Endothelial cell of umbilical vein (primary cell): ENCODE measurements at regions not wholly inside any gene's neighbourhood (a gene's known extent, or its start where the extent isn't known, plus 50 kb on each side); places are given as distances from the start of the nearest gene placed in this dataset.

Source experiments
- BruUV-seq: library from RNA; stranded (reverse); fragments of 400-500 nt; replicated peaks from 2 replicates; lab custom pipeline; 2021; lab: Mats Ljungman, UMichigan
- CTCF ChIA-PET: fragments of 300-600, 350-600 bp; sonication (Branson Sonifier 250); formaldehyde crosslinking; loops from one replicate; lab custom pipeline; 2021; ENCODE audit warnings: antibody characterized with exemption, inconsistent platforms; lab: Charles Lee
- POLR2A ChIA-PET: fragments of 300-600, 350-600 bp; sonication (Branson Sonifier 250); formaldehyde crosslinking; loops from one replicate; lab custom pipeline; 2021; ENCODE audit warnings: antibody characterized with exemption, inconsistent platforms; lab: Charles Lee
- DNase-seq: peaks from one replicate; pipeline ENCODE4 v3.0.0-alpha.2; 2011; ENCODE audit warnings: low read depth, low spot score
- FAIRE-seq: peaks from 2 replicates; lab custom pipeline; 2011; peaks lifted over from hg19 to GRCh38; lab: Jason Lieb, UNC
- H2AFZ ChIP-seq: 2 replicates; pipeline ENCODE4 v1.6.0; 2012; ENCODE audit warnings: low read depth, low read length, control low read depth, inconsistent platforms
- H3K27ac ChIP-seq: 2 replicates; pipeline ENCODE4 v1.5.1; 2011; ENCODE audit warnings: low read depth, mild to moderate bottlenecking, control low read depth, low read length, moderate library complexity; ENCODE audit not compliant: insufficient read depth
- H3K27me3 ChIP-seq, 2 experiments: 2 replicates each; pipeline versions ENCODE4 v1.6.0 to v1.6.1; 2011; ENCODE audit warnings: low read length in 2 of 2, mixed read lengths in 1 of 2; ENCODE audit not compliant: control insufficient read depth in 2 of 2, insufficient read depth in 2 of 2
- H3K36me3 ChIP-seq, 2 experiments: 2 replicates in 1 of 2; 3 replicates in 1 of 2; pipeline ENCODE4 v1.5.1; 2011; ENCODE audit warnings: low read length in 2 of 2, mild to moderate bottlenecking in 1 of 2, moderate library complexity in 1 of 2; ENCODE audit not compliant: control insufficient read depth in 2 of 2, insufficient read depth in 2 of 2; ENCODE audit errors: extremely low read depth in 1 of 2
- H3K4me1 ChIP-seq: 3 replicates; pipeline ENCODE4 v1.5.1; 2011; ENCODE audit warnings: mild to moderate bottlenecking, low read length; ENCODE audit not compliant: control insufficient read depth, insufficient read depth; ENCODE audit errors: extremely low read depth
- H3K4me2 ChIP-seq: 2 replicates; pipeline ENCODE4 v1.6.1; 2011; ENCODE audit warnings: low read length, control low read depth, mixed read lengths; ENCODE audit not compliant: insufficient read depth
- H3K4me3 ChIP-seq, 3 experiments: fragments of 200-600 bp in 1 of 3; sonication (generic), shearing (Covaris generic) in 1 of 3; replicated peaks in 1 of 3; 2 replicates each; pipeline ENCODE4 v1.5.1; 2011 to 2016; ENCODE audit warnings: control low read depth in 3 of 3, low read length in 3 of 3, mild to moderate bottlenecking in 2 of 3, inconsistent platforms in 1 of 3, low read depth in 1 of 3, moderate library complexity in 1 of 3; ENCODE audit not compliant: insufficient read depth in 1 of 3
- H3K79me2 ChIP-seq: 2 replicates; pipeline ENCODE4 v1.6.0; 2012; ENCODE audit warnings: low read length, inconsistent platforms; ENCODE audit not compliant: control insufficient read depth, insufficient read depth
- H3K9ac ChIP-seq: replicated peaks from 2 replicates; pipeline ENCODE3; 2011; ENCODE audit warnings: low read length, control low read depth; ENCODE audit not compliant: insufficient read depth; ENCODE audit errors: extremely low read depth
- H3K9me1 ChIP-seq: replicated peaks from 3 replicates; pipeline ENCODE4 v1.6.0; 2011; ENCODE audit warnings: mild to moderate bottlenecking, low read length; ENCODE audit not compliant: control insufficient read depth, insufficient read depth; ENCODE audit errors: extremely low read depth
- H3K9me3 ChIP-seq: replicated peaks from 2 replicates; pipeline ENCODE4 v1.5.1; 2012; ENCODE audit warnings: low read length, inconsistent platforms; ENCODE audit not compliant: control insufficient read depth, insufficient read depth
- H4K20me1 ChIP-seq: replicated peaks from 2 replicates; pipeline ENCODE3; 2011; ENCODE audit warnings: mild to moderate bottlenecking, low read length; ENCODE audit not compliant: control insufficient read depth, insufficient read depth; ENCODE audit errors: extremely low read depth
- EZH2 ChIP-seq: IDR thresholded peaks from 2 replicates; pipeline ENCODE4 v1.6.1; 2012; ENCODE audit warnings: borderline replicate concordance, low read depth, mild to moderate bottlenecking, moderate library complexity, low read length, inconsistent platforms; ENCODE audit not compliant: severe bottlenecking
- FOS ChIP-seq: IDR thresholded peaks from 2 replicates; pipeline ENCODE4 v1.6.1; 2011; ENCODE audit warnings: mild to moderate bottlenecking, low read length, moderate library complexity, borderline replicate concordance; ENCODE audit not compliant: insufficient read depth
- GATA2 ChIP-seq: IDR thresholded peaks from 2 replicates; pipeline ENCODE4 v1.7.0; 2011; ENCODE audit warnings: low read depth, mild to moderate bottlenecking, moderate library complexity, mixed read lengths, low read length; ENCODE audit not compliant: insufficient read length, insufficient read depth
- JUN ChIP-seq: IDR thresholded peaks from 2 replicates; pipeline ENCODE4 v1.6.1; 2011; ENCODE audit warnings: borderline replicate concordance, low read depth; ENCODE audit not compliant: insufficient read length, insufficient read depth
- MYC ChIP-seq: IDR thresholded peaks from one replicate; pipeline ENCODE4 v1.6.1; 2011; ENCODE audit warnings: mild to moderate bottlenecking, low read depth, low read length
- POLR2A ChIP-seq: IDR thresholded peaks from 2 replicates; pipeline ENCODE4 v1.6.1; 2012; ENCODE audit warnings: low read depth, mild to moderate bottlenecking, control low read depth, low read length
- POLR2AphosphoS5 ChIP-seq: IDR thresholded peaks from 2 replicates; pipeline ENCODE4 v1.6.1; 2012; ENCODE audit warnings: low read depth, mild to moderate bottlenecking, control low read depth, low read length, moderate library complexity; ENCODE audit not compliant: insufficient read depth
- dilution Hi-C: fragments of 300-500 bp; cut with MboI; formaldehyde crosslinking; loops from one replicate; pipeline ENCODE4 v1.15.0; 2019; ENCODE audit warnings: low sequenced_read_pairs; ENCODE audit not compliant: extremely low pct_ligation_motif_present
- intact Hi-C: fragments of 100-400 bp; cut with micrococcal nuclease; formaldehyde crosslinking; loops from one replicate; pipeline ENCODE4 v1.10.0; 2022
- TF ChIP-seq, protein P1 (sequence below), 2 donors: IDR thresholded peaks; 1 replicate in 1 of 2; 2 replicates in 1 of 2; pipeline ENCODE4 v1.5.1; 2011; ENCODE audit warnings: low read length in 2 of 2, mild to moderate bottlenecking in 2 of 2, moderate library complexity in 2 of 2, control low read depth in 1 of 2, inconsistent platforms in 1 of 2, low read depth in 1 of 2; ENCODE audit not compliant: insufficient read depth in 1 of 2; ENCODE audit errors: extremely low read depth in 1 of 2
- TF ChIP-seq, protein P2 (sequence below): IDR thresholded peaks from 2 replicates; pipeline ENCODE4 v1.6.1; 2011; ENCODE audit not compliant: insufficient read depth, insufficient read length

DNA sequence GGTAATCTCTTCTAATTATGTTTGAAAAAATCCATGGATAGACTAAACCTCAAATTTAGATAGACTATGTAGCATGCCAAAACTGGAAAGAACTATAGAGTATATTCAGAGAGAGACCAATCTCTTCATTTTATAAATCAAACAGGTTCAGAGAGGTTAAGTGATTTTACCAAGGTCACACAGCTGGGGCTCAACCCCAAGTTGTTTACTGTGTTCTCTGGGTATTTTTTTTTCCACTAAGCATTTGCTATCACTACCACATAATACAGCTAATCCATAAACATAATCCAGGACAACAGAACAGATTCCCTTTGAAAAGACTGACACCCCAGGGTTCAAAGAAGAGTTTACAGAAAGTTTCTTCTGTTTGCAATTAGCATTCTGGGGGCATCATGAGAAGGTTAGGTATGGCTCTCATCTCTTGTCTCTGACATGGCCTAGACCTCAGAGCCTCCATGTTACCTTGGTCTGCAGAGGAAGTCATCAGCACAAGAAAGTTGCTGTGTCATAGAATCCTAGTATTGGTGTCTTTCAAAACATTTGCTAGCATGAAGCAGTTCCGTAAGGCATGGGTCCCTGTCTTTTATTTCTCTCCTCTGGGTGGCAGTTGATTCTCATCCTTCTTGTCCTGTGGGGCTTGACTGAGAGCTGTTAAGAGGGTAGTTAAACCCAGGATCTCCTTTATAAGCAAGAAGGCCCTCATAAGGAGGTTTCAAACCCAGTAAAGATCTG lies 94.5 kb upstream of the HSD17B12 start:
- Histone ChIP-seq H3K9me3 (no peaks in the 10 kb centered on the region), H4K20me1 (no peaks in the 10 kb centered on the region), H3K79me2 (no peaks in the 10 kb centered on the region), H3K27me3 (peaks cover 47 to 66% of the 10 kb centered on the region in 2 experiments), H3K9ac (no peak overlapping the region), H3K4me1 (no peaks in the 10 kb centered on the region), H3K9me1 (no peaks in the 10 kb centered on the region), H3K27ac (no peak overlapping the region), H3K36me3 (no peaks in the 10 kb centered on the region), H3K4me2 (no peak overlapping the region), H2AFZ (no peak overlapping the region), H3K4me3 (no peak overlapping the region)
- intact Hi-C loops (no loop called here), dilution Hi-C loops (no loop called here)
- DNase-seq (no peak), FAIRE-seq (no peak)
- POLR2A ChIA-PET, result no interaction called here
- no peak for TF ChIP-seq MYC
- no peak for TF ChIP-seq FOS
- TF ChIP-seq, protein P1, sequence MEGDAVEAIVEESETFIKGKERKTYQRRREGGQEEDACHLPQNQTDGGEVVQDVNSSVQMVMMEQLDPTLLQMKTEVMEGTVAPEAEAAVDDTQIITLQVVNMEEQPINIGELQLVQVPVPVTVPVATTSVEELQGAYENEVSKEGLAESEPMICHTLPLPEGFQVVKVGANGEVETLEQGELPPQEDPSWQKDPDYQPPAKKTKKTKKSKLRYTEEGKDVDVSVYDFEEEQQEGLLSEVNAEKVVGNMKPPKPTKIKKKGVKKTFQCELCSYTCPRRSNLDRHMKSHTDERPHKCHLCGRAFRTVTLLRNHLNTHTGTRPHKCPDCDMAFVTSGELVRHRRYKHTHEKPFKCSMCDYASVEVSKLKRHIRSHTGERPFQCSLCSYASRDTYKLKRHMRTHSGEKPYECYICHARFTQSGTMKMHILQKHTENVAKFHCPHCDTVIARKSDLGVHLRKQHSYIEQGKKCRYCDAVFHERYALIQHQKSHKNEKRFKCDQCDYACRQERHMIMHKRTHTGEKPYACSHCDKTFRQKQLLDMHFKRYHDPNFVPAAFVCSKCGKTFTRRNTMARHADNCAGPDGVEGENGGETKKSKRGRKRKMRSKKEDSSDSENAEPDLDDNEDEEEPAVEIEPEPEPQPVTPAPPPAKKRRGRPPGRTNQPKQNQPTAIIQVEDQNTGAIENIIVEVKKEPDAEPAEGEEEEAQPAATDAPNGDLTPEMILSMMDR (IDR thresholded peaks at IDR 0.05; ENCODE audit: extremely low read depth in 1 of 2, insufficient read depth in 1 of 2, low read depth in 1 of 2, low read length in 2 of 2), result no peak
- no peak for TF ChIP-seq POLR2AphosphoS5
- no peak for TF ChIP-seq EZH2
- TF ChIP-seq JUN, result no peak
- TF ChIP-seq, protein P2, sequence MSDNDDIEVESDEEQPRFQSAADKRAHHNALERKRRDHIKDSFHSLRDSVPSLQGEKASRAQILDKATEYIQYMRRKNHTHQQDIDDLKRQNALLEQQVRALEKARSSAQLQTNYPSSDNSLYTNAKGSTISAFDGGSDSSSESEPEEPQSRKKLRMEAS, result no peak
- no peak for TF ChIP-seq GATA2
- no peak for TF ChIP-seq POLR2A
- no TSS peak for BruUV-seq
- CTCF ChIA-PET, result interaction anchor here (0.6 to 1.2 kb wide), 3 partner anchors 83 to 266 kb away, joined by 3 to 4 read pairs (median 3); no protein-coding TSS in a partner anchor
